ENCODE measurements at regions not wholly inside any gene's neighbourhood (a gene's known extent, or its start where the extent isn't known, plus 50 kb on each side); places are given as distances from the start of the nearest gene placed in this dataset.

GRCh38 chr2:57720728-57721627 is 325.6 kb upstream of the VRK2 start:
- peak; percentile 53 for DNase-seq

DNA sequence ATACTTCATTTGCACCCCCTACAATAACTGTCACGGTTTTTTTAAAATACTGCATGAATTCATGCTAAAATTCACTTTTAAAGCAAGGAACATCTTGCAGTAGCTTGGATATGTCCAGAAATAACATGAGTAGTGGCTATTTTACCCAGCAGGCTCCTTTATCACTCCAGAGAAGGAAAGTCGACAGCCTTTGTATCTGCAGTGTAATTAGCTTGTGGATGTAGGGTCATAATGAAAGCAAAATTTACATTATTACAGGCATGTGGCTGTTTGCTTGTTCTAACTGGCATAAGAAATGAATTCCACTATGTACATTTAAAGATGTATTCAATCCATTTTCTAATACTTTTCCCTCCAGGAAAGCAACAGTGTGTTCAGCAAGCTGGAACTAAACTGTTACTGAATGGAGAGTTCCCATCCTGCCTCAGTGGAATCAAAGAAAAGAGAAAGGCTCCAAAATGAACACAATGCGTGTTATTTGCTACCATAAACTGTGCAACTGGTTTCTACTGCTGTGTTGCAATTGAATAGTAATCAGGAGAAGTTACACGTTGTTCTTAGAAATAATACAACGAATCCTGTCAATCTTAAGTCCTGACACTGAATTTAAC is 321.2 kb upstream of the VRK2 start:
- no peak for DNase-seq

DNA sequence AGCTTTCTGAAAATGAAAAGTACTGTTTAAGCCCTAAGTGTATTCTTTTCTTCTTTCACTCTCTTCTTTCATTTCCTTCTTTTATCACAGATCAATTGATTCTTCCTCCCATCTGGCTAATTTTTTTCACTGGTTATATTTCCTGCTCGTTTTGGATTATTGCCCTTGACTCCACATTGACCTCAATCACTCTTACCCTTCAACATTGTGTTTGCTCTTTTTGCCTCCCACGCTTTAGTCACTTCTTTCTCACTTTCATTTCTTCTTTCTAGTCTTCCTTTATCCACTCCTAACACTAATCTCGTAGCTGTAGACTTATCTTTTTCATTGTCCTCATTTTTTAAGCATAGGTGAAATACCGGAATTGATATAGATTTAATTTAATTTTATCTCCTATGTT is 320.3 kb upstream of the VRK2 start:
- no peak for DNase-seq

DNA sequence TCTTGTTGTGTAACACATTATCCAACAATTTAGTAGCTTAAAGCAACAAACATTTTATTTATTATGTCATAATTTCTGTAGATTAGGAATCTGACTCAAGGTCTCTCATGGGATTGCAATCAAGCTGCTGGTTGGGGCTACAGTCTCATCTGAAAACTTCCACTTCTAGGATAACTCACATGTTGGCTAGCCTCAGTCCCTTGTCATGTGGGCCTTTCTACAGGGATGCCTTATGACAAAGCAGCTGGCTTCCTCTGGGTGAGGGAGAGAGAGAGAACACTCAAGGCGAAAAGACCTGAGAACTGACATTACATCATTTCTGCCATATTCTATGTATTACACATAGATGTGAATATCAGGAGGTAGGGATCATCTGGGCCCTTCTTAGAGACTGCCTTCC is 317.9 kb upstream of the VRK2 start:
- no peak for DNase-seq

GRCh38 chr2:57733956-57734355 is 312.6 kb upstream of the VRK2 start:
- DNase-seq, result no peak

DNA sequence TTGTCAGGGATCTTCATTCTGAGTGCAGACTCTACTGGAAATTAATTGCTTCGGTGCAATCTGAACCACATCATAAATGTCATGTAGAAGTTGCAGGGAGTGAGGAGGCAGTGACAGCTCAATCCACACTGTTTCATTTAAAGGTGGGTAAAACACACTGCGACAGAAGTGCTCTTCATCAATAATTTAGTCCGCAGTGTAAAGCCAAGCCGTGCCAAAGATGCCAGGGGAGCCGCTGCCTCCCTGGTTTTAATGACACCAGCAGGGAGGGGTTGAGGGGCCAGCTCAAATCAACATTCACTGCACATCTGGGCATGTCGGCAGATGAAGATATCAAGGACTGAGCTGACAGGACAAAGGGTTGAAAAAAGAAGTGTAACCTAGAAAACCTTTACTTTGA is 305.7 kb upstream of the VRK2 start:
- no peak for DNase-seq

GRCh38 chr2:57753636-57754035 is 293.0 kb upstream of the VRK2 start:
- DNase-seq, result no peak

- DNase-seq, result no peak
These were observed 287.9 kb upstream of the VRK2 start for GRCh38 chr2:57758686-57759085.

DNA sequence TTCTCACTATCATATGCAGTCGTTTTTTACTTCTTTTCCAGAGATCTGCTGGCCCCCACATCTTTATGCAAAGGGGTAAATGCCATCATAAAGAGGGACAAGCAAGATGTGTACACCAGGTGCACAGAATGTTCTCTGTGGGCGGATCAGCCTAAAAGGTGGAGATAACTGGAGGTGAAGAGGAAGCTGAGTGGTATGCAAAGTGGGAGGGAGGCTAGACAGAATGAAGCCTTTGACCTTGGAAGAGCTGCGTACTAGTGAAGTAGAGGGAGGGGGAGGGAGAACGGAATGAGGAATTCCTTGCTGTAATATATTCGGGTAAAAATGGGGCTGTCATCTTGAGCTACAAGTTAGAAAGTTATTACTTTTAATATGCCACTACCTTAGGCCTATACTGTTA is 287.5 kb upstream of the VRK2 start:
- DNase-seq, result no peak

- peak; percentile 81 for DNase-seq
These were observed 286.7 kb upstream of the VRK2 start for GRCh38 chr2:57759822-57760300.

DNA sequence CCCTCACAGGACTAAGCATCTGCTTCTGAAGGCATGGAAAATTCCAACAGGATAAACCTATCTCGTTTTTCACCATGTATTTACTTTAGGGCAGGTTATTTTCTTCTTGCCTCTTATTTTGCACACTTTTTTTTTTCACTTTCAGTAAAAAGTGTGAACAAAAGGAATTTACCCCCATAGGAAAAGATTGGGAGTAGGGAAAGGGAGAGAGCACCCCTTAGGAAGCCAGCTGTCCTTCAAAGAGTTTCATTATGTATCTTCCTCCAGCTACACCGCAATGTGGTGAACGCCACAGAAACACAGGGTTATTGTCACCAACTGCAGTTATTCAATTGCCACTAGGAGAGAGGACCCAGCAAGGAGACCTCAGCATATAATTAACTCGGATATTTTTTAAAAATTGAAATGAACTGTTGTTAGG is 286.2 kb upstream of the VRK2 start:
- no peak for DNase-seq

DNA sequence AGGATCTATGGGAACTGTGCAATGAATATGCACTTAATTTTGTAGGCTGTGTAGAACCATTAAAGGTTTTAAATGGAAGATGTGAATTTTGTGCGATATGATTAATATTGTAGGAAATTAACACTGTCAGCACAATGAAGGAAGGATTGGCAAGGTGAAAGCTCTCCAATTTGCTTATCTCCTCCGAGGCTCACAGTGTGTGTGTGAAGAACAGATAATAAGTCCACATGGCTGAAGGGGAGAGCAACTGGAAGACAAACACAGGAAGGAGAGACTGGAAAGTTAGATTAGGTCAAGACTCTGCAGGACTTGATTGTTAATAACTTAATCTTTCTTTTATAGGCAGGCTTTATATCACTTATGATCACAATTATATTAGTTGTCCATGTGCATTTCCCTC is 269.7 kb upstream of the VRK2 start:
- no peak for DNase-seq

DNA sequence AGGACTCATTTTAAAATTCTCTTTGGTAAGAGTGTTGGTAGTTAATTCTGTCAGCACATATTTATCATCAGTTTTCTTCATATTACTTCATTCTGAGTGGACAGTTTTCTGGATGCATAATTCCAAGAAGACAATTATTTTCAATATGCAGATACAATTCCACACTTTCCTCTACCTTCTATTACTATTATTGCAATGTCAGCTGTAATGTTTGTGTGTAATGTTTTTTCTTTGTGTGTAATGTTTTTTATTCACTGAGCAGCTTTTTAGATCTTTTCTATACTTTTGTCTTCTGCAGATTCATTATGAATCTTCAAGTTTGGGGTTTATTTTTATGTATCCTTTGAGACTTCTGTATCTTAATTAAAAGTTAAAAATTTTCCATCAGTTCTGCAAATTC is 264.0 kb upstream of the VRK2 start:
- no peak for DNase-seq

DNA sequence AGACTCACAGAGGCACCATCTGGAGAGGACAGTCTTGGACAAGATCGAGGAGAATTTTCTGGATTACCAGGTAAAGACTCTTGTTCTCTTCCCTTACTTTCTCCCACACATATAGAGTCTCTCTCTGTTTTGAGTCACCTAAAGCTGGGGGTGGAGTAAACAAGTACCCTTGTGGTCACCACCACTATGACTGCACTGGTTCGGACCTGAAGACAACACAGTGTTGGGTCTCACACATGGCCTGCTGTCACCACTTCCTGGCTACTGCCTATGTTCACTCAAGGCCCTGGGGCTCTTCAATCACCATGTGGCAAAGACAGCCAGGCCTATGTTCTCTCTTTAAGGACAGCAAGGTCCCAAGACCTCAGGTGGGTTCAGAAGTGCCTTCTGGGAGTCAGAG is 253.3 kb upstream of the VRK2 start:
- no peak for DNase-seq

DNA sequence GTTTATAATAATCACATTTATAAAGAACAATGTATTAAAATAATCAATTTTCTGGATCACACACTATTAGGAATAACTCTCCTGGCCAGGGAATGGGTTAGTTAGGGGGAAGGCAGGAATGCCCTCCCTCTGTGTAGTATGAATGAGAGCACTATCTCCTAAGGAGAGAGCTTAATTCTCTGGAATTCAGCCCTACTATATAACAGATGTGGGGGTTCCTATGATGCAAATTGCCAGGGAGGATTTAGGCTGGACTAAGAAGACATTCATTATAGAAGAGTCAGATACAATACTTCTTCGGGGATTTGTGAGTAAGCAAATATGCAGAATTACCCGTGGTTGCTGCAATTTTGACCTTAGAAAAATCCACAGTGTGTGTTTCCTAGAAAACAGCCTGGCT is 250.1 kb upstream of the VRK2 start:
- DNase-seq, result no peak

DNA sequence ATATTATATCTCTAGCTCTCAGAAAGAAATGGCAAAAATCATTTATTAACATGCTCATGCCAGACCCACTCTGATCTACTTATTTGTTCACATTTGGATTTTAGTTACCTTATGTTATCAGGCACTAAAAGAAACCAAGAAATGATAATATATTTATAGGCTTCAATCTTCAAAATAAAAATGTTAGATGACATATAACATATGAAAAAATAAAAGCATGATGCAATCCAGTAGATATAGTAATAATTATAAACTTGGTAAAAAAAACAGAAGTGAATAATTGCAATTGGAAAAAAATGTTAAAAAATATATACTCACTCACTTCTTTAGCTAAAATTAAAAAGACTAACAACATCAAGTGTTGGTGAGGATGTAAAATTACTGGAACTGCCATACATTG is 248.3 kb upstream of the VRK2 start:
- no peak for DNase-seq

DNA sequence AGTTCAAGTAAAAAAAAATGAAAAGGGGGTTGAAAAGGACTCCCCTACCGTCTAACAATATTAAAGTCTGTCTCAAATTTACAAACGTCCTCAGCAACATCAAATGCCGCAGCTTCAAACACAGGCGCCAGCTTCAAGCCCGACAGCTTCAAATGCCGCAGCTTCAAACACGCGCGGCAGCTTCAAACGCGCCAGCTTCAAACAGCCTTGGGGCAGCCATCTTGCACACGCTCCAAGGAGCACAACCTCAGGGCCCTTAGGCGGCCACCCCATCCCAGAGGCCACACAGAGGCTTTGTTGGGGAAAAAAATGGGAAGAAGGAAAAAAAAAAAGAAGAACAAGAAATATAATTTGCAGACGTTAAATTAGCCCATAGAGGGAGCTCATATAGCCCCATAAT is 244.4 kb upstream of the VRK2 start:
- DNase-seq, result no peak

DNA sequence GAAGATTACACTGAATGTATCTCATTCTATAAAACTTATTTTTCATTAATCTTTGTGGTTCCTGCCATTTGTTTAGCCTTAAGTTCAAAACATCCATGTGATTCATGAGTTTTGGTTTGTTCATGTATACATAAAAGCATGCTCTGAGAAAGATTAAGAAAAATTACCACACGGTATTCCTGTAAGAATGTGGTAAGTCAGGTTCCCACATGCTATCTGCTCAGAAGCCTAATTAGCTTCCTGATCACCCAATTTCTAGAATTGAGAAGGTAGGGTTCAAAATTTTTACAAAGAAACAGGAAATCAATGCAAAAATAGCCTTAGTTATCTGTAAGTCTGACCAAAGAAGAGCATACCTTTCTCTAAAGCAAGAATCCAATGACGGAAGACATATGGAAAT is 241.6 kb upstream of the VRK2 start:
- DNase-seq, result no peak

DNA sequence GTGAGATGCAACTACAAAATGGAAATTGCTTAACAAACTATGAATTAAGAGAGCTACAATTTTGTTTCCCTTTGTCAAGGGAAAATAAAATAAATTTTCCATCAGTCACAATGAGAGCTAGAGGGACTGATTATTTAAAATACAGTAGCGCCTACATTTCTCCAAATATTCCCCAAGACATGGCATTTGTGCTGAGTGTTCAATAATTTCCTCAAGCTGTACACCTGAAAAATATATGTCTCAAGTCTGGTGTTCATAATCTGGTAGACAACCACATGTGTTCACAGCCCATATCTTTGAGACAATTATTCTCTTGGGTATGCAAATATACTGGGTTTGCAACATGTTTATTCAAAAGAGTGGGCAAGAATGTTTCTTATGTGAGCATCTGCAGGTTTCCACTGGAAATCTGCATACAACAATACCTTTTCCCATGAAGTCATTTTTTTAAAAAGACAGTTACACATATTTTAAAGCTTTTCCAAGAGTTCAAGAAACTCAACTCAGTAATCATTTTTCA is 240.1 kb upstream of the VRK2 start:
- no peak for DNase-seq

- DNase-seq, result no peak
These were observed 237.4 kb upstream of the VRK2 start for GRCh38 chr2:57809230-57809629.

DNA sequence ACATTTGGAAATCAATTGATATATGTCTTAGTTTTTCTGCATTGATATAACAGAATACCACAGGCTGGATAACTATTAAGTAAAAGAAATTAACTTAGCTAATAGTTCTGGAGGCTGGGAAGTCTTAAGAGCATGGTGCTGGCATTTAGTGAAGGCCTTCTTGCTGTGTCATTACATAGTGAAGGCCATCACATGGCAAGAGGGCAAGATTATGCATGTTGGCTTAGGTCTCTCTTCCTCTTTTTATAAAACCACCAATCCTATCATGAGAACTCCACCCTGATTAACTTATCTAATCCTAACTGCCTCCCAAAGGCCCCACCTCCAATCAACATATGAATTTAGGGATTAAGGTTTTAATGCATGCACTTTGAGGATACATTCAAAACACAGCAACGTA is 225.5 kb upstream of the VRK2 start:
- DNase-seq, result no peak

GRCh38 chr2:57828221-57828620 is 218.4 kb upstream of the VRK2 start:
- DNase-seq, result no peak

DNA sequence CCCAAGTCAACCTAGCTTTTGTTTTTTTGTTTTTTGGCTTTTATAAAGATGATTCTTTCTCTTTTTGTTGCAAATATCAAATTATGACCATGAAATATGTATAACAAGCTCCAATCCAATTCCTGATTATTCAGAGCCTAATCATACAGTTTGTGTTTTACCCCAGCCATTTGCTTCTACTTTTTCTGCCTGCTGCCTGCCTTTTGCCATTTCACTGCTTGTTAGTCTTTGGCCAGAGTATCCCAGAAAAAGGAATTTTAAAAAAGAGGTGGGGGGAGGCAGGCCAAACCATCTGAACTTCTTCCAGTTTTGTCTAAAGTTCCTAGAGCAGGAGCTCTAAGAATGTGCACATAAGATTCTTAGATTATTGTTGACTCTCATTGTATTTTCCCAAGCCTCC is 211.9 kb upstream of the VRK2 start:
- DNase-seq, result no peak

DNA sequence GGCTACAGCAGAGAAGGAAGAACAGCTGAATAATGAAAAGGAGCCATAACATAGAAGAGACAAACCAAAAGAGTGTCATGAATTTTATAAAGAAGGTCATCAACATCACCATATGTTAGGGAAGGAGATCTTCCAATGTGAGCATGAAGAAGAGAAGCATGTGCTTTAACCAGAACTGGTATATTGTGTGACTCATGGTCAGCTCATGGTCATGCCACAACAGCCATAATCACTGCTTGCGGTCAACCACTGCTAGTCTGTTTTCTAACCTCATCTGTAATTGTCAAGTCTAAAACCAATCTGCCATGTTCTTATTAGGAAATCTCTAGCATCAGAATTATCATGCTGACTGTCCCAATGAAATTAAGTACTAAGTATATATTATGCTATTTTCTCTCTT is 204.1 kb upstream of the VRK2 start:
- no peak for DNase-seq

Measured in left kidney (tissue), 1 donor.